MG63 (cell line): ENCODE measurements at regions not wholly inside any gene's neighbourhood (a gene's known extent, or its start where the extent isn't known, plus 50 kb on each side); places are given as distances from the start of the nearest gene placed in this dataset.

Experiments
- DNase-seq: peaks from one replicate; pipeline ENCODE4 v3.0.0-alpha.2; 2020
- H3K27me3 ChIP-seq: fragments of 250-450 bp; sonication (Bioruptor Pico); 2 replicates; pipeline ENCODE4 v1.5.1; 2020; ENCODE audit warnings: mild to moderate bottlenecking, moderate library complexity
- H3K36me3 ChIP-seq: fragments of 250-450 bp; sonication (Bioruptor Pico); 2 replicates; pipeline ENCODE4 v1.5.1; 2020; ENCODE audit warnings: mild to moderate bottlenecking, moderate library complexity
- H3K4me3 ChIP-seq: fragments of 250-450 bp; sonication (Bioruptor Pico); 2 replicates; pipeline ENCODE4 v1.5.1; 2020; ENCODE audit warnings: mild to moderate bottlenecking, moderate library complexity
- H3K9me3 ChIP-seq: fragments of 250-450 bp; sonication (Bioruptor Pico); 2 replicates; pipeline ENCODE4 v1.5.1; 2020; ENCODE audit warnings: mild to moderate bottlenecking, moderate library complexity

DNA sequence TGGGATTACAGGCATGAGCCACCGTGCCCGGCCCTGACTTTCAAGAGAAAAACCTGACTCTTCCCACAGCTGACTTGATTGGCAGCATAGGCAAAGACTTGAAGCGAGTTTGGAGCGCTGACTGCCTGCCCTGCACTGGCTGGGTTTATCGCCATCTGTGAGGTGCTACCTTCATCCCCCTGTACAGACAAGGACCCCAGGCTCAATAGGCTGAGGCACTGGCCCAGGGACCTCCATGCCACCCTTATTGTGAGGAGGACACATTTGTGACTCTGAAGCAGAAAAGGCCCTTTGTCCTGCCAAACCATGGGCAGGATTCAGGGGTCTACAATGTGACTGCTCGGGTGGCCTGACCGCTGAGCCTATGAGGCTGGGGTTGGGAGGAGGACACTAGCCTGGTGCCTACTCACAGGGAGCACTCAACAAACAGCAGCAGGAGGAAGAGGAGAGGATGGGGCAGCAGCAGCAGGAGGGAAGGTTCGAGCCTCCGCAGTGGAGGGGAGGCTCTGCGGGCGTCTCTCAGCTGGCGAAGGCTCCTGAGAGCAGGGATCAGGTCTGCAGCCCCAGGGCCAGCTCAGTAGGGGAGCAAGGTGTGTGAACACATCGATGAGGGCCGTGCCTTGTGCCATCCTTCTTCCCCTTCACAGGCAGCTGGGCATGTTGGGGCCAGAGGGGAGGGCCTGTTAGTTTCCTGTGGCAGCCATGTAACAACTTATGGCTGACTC is 72.9 kb upstream of the WNT7B start:
- no peak overlapping the region for H3K4me3 ChIP-seq
- DNase-seq: no peak

DNA sequence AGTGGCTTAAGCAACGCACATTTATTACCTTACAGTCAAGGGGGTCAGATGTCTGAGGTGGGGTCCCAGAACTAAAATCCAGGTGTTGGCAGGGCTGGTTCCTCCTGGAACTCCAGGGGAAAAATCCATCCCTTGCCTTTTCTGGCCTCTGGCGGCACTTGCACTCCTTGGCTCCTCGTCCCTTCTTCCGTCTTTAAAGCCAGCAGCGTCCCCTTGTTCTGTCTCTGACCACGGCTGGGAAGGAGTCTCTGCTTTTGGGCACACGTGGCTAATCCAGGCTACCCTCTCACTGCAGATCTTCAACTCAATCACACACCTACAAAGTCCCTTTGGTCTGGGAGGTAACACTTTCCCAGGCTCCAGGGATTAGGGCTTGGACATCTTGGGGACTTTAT is 73.5 kb upstream of the WNT7B start:
- Histone ChIP-seq H3K4me3 (no peak overlapping the region), H3K36me3 (peaks cover 9% of the 10 kb centered on the region), H3K9me3 (no peaks in the 10 kb centered on the region), H3K27me3 (no peaks in the 10 kb centered on the region)
- DNase-seq: no peak

More for the DNA sequence above, 72.9 kb upstream of the WNT7B start:
- Histone ChIP-seq H3K9me3 (no peaks in the 10 kb centered on the region), H3K27me3 (no peaks in the 10 kb centered on the region), H3K36me3 (peaks cover 5% of the 10 kb centered on the region)

DNA sequence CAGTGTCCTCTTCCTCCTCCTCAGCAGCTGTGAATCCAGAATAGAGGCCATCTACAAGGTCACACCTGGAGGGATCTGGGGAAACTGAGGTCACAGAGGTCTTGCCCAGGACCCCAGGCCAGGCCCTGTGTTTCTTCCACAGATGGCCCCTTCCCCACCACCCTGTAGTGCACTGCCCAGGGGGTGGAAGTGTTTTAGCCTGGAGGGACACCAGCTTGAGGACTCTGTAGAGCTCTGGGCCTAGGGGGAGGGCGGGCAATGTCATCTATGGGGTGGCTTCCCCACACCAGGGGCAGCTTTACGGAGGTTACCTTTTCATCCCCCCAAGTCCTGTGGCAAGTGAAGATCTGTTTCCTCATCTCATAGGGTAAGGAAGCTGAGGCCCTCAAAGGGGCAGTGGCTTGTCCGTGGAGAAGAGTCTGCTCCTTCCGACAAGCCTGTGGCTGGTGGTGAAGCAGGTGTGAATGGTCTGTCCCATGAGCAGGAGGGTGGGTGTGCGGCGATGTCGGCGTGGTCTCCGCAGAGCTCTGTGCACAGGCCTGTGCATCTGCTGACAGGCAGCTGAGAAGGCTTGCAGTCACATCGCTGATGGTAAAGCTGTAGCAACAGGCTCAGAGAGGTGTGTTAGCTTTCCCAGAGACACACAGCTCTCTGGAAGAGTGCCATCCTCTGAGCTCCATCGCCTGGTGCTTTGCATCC is 74.1 kb upstream of the WNT7B start:
- DNase-seq: no peak
- Histone ChIP-seq H3K27me3 (no peaks in the 10 kb centered on the region), H3K4me3 (no peak overlapping the region), H3K36me3 (peaks cover 13% of the 10 kb centered on the region), H3K9me3 (no peaks in the 10 kb centered on the region)

DNA sequence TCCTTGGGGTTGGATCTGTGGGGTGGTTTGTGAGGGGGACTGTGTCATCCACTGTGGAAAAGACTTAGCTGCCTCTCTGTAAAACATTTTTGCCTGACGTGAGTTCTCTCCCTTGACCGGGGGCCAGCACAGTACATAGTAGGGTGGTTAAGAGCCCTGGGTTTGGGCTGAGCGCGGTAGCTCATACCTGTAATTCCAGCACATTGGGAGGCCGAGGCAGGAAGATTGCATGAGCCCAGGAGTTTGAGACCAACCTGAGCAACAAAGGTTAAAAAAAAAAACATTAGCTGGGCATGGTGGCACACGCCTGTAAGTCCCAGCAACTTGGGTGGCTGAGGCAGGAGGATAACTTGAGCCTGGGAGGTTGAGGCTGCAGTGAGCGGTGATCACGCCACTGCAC is 74.7 kb upstream of the WNT7B start:
- H3K4me3 ChIP-seq: no peak overlapping the region
- no peak for DNase-seq
- H3K27me3 ChIP-seq: no peaks in the 10 kb centered on the region
- peaks cover 13% of the 10 kb centered on the region for H3K36me3 ChIP-seq
- H3K9me3 ChIP-seq: no peaks in the 10 kb centered on the region

DNA sequence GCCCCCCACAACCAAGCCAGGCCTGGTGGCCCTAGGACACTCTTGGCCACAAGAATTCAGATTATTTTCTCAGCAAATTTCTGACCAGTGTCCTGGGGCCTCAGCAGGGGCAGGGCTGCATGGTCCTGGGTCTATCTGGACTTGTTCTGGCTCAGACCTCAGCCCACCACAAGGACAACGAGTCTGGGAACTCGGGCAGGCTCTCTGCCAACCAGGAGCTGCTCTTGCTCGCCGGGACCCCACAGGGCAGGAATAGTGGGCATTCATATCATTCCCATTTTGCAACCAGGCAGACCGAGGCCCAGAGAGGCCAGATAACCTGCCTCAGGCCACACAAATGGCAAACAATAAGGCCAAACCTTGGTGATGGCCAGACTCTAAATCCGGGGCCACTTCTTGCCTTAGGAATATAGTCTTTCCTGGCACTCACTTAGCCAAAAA is 75.4 kb upstream of the WNT7B start:
- Histone ChIP-seq H3K36me3 (peaks cover 18% of the 10 kb centered on the region), H3K4me3 (peak overlapping the region; percentile 88), H3K9me3 (no peaks in the 10 kb centered on the region), H3K27me3 (no peaks in the 10 kb centered on the region)
- DNase-seq: no peak

DNA sequence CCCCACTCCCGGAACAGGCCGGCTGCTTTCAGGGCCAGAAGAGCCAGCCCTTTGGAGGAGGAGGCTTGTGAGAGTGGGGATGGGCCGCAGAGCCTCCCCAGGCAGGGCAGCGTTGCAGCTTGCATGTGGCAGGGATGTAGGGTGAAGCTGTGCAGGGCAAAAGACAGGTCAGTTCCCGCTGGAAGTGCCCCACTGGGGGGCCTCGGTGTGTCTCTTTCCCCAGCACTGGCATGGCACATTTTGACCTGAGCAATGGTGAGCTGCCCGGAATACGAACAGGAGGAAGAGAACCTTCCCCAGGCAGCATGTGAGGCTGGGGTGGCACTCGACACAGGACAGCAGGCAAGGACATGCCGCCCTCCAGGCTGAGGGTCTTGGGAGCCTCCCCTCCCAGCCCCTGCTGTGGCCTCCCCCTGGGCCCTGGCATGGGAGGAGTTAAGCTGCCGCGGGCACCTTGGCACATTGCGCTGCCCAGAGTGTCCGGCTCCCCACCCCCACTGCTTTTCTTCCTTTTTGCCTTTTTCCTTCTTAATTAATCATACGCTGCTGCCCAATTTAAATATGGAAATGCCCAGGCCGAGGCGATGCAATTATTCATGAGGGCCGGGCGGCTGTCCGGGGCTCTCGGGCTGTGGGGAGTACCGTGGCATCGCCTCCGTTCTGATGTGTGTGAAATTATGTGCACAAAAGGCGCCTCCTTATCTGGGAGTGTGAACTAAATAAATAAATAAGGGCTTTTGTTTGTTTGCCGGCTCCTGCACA is 76.0 kb upstream of the WNT7B start:
- Histone ChIP-seq H3K27me3 (no peaks in the 10 kb centered on the region), H3K9me3 (no peaks in the 10 kb centered on the region), H3K36me3 (peaks cover 23% of the 10 kb centered on the region), H3K4me3 (peak overlapping the region; percentile 88)
- peak; percentile 76 for DNase-seq

DNA sequence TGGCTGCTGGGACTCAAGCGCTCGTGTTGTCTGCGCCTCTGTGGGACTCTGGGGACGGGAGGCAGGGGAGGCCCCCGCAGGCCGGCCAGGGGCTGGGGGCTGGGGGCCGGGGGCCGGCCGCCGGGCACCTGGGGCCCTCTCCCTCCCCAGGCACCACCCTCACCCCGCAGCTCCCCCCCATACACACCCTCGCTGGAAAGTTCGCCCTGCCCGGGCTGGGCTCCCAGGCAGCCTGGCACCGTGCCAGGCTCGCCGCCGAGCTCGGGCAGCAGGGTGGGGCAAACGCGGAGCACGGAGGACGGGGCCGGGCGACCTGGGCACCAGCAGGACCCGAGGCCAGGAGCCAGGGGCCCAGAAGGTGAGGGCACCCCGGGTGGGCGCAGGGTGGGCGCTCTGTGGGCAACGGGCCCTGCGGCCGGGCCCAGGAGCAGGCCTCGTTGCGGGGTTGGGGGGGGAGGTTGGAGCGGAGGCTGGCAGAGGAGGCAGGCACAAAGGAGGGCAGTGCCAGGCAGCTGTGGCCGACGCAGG is 76.7 kb upstream of the WNT7B start:
- peaks cover 28% of the 10 kb centered on the region for H3K36me3 ChIP-seq
- peak overlapping the region; percentile 88 for H3K4me3 ChIP-seq
- no peaks in the 10 kb centered on the region for H3K9me3 ChIP-seq
- DNase-seq: peak; percentile 87
- no peaks in the 10 kb centered on the region for H3K27me3 ChIP-seq

DNA sequence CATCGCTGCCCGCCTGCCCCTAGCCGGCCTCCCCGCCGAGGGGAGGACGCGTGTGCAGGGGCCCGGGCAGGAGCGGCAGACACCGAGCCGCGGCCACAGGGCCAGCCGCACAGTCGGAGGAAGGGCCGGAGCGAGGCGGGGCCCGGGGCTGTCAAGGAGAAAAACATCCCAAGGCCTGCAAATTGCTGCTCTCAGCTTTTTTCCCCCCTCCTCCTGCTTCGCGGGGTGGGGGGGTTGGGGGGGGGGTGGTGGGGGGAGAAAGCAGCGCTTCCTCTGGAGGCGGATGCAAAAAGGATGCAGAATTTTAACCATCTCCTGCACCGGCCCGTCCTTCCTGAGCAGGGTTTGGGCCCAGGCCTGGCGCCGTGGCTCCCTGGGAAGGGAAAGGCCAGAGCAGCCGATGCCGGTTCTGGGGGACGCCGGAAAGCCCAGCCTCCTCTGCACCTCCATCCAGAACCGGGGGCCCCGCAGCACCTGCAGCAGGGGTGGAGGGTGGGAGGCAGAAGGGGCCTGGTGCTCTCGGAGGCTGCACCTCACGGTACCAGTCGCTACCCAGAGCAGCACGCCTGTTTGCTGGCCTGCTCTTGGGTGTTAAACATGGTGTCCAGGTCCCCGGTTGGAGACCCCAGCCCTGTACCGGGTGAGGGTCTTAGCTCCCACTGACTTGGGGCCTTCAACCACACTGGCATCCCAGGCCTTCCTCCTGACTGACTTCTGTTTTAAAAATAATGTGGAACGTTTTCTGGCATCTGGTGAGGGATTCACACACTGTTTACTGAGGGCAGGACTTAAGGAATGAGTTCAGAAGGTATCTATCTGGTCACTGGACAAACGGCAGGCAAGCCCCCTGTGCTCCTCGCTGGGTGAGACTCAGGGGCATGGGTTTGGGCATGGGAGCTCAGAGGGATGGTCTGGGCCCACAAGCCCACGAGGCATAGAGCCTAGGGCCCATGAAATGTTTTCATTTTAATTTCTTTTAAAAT is 77.4 kb upstream of the WNT7B start:
- Histone ChIP-seq H3K27me3 (no peaks in the 10 kb centered on the region), H3K4me3 (peak overlapping the region; percentile 88), H3K9me3 (no peaks in the 10 kb centered on the region), H3K36me3 (peaks cover 36% of the 10 kb centered on the region)
- DNase-seq: peak; percentile 84

DNA sequence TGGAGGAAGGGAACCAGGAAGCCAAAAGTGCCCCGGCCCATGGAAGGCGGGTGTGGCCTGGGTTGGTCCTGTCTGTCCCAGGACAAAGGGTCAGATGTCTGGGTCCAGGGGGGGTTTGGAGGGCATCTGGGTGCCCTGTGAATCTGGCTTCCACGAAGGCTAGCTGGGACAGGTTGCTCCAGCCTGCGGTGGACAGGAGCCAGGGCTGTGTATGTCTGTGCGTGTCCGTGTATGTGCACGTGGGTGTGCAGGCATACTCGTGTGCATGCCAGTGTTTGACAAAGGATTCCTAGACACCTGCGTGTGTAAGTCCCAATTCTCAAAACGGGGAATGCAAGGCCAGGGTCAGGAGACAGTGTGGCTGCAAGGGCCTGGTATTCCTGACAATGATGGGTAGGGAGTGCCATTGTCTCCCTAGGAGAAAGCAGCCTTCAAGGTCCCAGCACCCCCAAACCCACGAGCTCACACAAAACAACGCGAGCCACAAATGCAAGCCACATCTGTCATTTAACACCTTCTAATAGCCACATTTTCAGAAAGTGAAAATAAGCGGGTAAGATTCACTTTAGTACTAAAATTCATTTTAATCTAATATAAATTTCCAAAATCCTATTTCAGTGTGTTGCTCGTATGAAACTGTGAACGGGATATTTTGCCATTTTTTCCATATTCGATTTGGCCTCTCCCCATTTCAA is 78.4 kb upstream of the WNT7B start:
- peaks cover 41% of the 10 kb centered on the region for H3K36me3 ChIP-seq
- peak; percentile 45 for DNase-seq
- H3K27me3 ChIP-seq: no peaks in the 10 kb centered on the region
- peak overlapping the region; percentile 88 for H3K4me3 ChIP-seq
- H3K9me3 ChIP-seq: no peaks in the 10 kb centered on the region

DNA sequence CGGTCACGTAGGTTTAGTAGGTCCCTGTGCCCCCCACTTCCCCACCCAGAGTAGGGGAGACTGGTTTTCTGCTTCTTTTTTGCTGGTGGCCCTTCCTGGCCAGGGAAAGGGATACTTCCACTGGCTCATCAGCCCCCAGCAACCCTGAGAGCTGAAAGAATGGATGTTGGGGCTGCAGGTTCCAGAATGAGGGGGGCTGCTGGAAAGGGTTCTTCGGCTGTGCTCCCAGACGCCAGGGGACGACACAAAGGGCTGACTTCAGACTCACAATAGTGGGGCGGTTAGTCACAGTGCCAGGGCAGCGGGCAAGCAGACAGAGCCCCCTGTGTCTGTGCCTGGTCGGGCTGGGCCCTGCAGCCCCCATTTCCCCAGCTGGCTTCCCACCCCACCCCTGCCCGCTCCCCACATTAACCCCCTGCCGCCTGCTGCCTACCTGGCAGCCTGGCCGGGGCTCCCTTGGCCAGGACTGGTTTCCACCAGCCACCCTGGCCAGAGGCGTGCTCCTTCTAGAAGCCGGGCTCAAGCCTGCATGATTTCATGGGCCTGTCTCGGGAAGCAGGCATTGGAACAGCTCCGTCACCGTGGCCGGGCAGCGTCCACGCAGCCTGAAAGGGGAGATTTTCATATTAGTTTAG is 79.1 kb upstream of the WNT7B start:
- Histone ChIP-seq H3K9me3 (no peaks in the 10 kb centered on the region), H3K36me3 (peaks cover 43% of the 10 kb centered on the region), H3K4me3 (peak overlapping the region; percentile 88), H3K27me3 (no peaks in the 10 kb centered on the region)
- DNase-seq: peak; percentile 54

DNA sequence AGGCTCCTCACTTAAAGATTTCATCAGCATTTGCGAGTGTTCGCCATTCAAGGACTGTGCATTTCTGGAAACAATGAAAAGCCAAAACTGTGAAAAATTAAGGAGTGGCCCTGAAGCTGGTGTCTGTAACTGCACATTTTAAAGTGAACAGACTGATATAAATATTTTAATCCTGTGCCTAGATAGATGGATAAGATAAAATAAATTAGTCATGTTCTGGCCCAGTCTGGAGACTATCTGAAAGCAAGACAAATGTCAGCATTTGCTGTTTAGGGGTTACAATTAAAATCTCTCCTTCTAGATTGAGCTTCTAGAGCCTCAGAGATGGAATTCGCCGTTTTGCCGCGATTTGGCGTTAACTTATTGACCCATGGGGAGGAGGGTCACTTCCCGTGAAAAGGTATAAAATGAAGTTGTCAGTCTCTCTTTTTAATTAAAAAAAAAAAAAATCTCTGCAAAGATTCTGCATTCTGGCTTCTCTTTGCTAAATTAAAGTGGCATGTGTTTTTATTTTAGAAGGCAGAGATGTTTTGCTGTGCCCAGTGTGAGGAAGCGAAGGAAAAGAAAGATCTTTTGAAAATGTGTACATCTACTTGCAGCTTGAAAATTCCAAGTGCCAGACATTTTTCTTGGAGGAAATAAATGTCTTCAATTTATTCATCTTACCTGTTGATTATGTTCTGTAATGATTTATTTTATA is 79.7 kb upstream of the WNT7B start:
- Histone ChIP-seq H3K4me3 (peak overlapping the region; percentile 88), H3K36me3 (peaks cover 43% of the 10 kb centered on the region), H3K27me3 (no peaks in the 10 kb centered on the region), H3K9me3 (no peaks in the 10 kb centered on the region)
- no peak for DNase-seq

DNA sequence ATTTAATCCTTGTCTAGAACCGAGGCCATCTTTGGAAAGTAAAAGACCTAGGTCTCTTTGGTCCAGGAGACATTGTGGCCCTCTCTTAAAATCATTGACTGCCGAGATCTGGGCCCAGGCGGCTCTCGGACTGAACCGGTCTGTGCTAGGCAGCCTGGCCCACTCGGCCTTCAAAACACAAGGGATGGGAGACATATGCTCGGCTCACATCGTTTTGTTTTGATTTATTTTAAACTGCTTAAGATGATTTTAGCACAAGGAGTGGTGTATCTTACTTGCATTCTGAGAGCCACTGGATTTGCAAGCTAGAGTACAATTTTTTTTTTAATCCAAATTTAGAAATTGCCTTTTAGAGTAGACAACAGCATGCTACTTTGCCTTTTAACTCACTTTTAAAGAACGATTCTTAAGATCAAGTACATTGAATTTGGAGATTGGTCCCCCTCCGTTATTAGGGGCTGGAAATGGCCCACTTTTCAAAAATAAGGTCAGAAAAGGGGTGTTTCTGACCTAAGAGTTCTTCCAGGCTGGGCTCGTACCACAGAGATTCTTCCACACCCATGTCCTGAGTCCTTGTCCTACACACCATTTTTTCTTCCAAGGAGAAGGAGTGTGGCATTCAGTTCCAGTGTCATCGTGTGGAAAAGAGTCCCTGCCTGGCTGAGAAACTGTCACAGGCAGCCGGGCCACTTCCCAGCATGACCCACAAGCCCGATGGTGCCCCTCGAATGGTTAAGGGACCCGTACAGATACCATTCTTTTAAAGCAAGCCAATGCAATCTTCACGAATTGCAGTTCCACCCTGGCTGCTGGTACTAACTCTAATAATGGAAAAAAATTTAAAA is 80.5 kb upstream of the WNT7B start:
- no peak for DNase-seq
- Histone ChIP-seq H3K36me3 (peaks cover 48% of the 10 kb centered on the region), H3K27me3 (no peaks in the 10 kb centered on the region), H3K4me3 (peak overlapping the region; percentile 88), H3K9me3 (no peaks in the 10 kb centered on the region)

DNA sequence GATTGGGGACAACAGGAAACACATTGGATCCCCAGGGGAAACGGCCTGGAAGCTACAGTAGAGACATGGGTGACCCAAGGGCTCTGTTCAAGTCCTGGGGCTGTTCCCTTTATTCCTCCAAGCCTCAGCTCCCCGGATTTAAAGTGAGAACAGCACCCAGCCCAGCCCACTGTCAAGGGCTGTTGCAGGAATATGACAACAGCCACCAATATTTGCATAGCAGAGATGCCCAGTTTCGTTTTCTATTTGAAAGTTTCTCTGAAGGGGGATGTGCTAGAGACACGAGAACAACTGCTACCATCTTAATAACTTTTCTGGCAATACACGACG is 81.1 kb upstream of the WNT7B start:
- peak; percentile 53 for DNase-seq
- Histone ChIP-seq H3K4me3 (peak overlapping the region; percentile 88), H3K9me3 (no peaks in the 10 kb centered on the region), H3K27me3 (no peaks in the 10 kb centered on the region), H3K36me3 (peaks cover 49% of the 10 kb centered on the region)
